AG20443 (cell line): ENCODE measurements at regions not wholly inside any gene's neighbourhood (a gene's known extent, or its start where the extent isn't known, plus 50 kb on each side); places are given as distances from the start of the nearest gene placed in this dataset.
"Not testable (repeated sequence)": the region's sequence is repeated elsewhere in the genome, so short reads cannot be mapped to it uniquely, and the experiment has no call there.

Source experiments
- DNase-seq: peaks from one replicate; pipeline ENCODE4 v3.0.0; 2012; ENCODE audit warnings: low spot score, mixed read lengths

DNA sequence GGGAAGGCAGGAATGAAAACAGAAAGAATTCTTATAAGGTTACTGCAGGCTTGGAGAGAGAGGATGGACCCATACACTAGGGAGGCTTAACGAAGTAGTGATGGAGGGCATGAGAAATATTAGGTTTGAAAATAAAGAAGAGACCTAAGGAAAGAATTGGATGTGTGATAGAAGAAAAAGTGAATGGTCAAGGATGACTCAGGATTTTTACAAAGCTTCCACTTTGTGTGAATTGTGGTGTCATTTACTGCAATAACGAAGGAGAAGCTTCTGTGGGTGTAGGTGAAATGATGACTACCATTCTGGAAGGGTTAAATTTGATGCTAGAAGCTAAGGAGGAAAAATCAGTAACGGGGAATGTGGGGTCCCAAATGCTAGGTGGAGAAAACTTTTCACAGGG, 191.2 kb downstream of the UTRN start:
- no peak for DNase-seq

- DNase-seq = no peak
Observed at GRCh38 chr6:144477396-144477795, 192.3 kb downstream of the UTRN start.

DNA sequence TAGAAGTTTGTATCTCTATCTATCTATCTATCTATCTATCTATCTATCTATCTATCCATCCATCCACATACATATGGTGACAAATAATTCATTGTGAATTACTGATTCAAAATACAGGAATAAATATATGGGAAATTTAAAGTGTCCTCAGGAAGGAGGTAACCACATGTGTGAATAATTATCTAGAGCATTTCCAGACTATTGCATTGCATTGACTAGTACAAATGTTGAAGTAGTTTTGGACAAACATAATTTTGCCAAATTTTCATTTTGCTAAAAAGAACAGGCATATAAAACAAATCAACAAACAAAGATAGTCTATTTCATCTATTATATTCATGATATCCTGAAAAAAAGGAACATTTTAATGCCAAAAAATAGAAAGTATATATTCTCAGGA, 192.7 kb downstream of the UTRN start:
- no peak for DNase-seq

DNA sequence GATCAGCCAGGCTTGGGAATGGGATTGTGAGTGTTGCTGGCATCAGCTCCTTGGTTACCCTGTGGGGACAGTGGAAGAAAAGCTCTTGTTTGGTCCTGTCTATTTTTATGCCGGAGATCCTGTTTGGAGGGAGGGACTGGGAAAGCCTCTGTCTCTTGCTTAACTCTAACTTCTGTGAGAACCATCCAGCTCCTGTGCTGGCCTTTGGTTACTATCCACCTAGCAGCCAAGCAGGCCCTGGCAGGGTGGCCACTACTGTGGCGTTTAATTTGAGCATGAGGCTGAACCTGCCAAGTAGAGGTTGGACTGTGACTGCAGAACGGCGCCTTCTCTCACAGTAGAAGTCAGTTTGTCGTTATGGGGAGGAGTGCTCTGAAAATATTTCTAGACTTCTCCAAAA, 193.3 kb downstream of the UTRN start:
- DNase-seq = peak; percentile 46

- no peak for DNase-seq
Observed at GRCh38 chr6:144479991-144480390, 194.9 kb downstream of the UTRN start.

GRCh38 chr6:144480473-144480872, 195.3 kb downstream of the UTRN start:
- DNase-seq = no peak

DNA sequence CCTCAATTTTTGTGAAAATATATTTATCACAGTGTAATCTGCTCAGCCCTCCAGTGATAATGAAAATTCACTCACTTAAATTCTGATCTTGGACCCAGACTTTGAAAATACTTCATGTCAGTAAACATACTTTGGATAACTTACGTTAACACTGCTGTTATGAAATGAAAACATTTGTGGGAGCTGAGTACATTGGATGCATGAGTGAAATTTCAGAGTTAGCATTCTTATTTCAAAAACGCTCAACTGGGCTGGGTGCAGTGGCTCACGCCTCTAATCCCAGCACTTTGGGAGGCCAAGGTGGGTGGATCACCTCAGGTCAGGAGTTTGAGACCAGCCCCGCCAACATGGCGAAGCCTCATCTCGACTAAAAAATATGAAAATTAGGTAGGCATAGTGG, 196.4 kb downstream of the UTRN start:
- DNase-seq = no peak

- DNase-seq = peak; percentile 79
Observed at GRCh38 chr6:144482142-144482541, 197.0 kb downstream of the UTRN start.

DNA sequence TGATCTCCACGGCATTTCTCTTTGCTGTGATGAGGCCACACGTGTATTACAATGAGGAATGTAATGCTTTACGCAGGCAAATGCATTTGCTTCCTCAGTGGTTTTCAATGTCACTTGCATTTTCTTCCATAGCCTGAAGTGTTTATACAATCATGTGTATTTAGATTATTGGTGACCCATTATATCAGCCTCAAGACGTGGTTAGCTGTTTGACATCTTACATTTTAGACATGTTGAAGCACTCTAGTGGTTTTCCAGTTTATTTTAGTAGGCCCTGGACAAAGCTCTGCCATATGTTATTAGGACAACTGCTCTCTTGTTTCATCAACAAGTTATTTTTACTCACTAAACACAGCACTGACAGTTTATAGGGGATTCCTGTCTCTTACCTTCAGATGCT, 200.4 kb downstream of the UTRN start:
- no peak for DNase-seq

DNA sequence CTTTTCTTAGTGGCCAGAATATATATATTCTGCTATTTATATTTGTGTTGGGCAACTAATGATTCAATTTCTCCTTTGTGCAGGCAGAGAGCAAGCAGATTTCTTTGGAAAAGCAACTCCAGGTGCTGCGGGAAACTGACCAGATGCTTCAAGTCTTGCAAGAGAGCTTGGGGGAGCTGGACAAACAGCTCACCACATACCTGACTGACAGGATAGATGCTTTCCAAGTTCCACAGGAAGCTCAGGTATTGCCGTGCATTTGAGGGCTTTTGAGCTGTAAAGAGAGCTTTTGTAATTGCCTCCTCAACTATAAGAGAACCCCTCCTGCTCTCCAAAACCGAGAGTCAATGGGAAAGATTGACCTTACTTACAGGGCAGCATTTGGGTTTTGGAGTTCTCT, 203.5 kb downstream of the UTRN start:
- no peak for DNase-seq

DNA sequence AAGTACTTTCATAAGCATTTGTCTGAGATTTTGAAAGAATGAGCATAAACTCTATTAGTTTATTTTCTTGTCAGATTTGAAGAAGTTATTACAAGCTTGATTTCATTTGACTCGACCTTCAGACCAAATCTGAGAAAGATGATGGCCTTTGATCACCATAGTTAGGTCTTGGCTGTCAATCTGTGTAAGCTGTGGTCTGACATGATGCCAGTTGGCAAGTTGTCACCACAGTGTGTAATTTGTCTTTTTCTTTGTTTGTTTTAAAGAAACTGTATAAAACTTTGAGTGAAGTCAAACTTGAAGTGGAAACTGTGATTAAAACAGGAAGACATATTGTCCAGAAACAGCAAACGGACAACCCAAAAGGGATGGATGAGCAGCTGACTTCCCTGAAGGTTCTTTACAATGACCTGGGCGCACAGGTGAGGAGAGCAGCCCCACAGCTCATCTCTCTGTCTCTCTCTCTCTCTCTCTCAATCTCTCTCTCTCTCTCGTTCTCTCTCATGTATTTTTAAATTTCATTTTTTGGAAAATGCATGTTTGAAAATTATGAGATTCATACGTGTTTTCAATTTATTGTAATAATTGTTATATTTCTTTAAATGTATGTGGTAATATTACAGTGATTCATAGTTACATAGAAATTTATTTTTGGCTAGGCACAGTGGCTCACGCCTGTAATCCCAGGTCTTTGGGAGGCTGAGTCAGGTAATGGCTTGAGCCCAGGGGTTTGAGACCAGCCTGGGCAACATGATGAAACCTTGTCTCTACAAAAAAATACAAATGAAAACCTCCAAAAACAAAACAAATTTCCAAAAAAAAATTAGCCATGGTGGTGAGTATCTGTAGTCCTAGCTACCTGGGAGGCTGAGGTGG, 208.1 kb downstream of the UTRN start:
- DNase-seq = no peak

- not testable (repeated sequence) for DNase-seq
Observed at GRCh38 chr6:144495076-144495475, 209.9 kb downstream of the UTRN start.

DNA sequence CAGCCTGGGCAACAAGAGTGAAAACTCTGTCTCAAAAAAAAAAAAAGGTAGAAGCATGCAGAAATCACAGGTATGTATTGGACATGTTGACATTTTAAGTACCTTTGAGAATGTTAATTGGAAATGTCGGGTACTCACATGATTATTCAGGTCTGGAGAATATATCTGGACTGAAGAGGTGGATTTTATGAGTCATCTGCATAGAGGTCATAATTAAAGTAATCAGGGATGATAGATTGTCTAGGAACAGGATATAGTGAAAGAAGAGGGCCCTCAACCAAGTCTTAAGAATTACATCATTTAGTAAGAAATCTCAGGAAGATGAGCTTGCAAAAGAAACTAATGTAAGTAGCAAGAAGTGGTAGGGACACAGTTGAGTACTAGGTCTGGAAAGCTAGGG, 212.5 kb downstream of the UTRN start:
- no peak for DNase-seq

DNA sequence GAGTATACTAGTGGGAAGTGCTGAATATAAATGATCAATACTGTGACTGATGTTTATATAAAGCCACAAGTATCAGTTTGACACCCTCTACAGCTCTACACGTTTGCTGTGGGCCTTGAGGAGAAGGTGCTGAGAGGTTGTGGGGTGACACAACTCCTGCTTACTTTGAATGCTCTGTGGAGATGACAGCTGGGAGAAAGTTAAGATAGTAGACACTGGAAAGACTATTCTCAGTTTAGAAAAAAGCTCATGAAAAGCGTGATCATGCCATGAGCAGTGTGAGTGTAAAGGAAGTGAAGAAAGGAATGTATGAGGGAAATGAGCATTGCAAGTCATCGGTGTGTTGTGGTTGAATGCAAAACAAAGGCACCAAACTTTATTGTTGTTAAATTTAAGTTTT, 215.8 kb downstream of the UTRN start:
- no peak for DNase-seq

- not testable (repeated sequence) for DNase-seq
Observed at GRCh38 chr6:144505214-144505613, 220.1 kb downstream of the UTRN start.

DNA sequence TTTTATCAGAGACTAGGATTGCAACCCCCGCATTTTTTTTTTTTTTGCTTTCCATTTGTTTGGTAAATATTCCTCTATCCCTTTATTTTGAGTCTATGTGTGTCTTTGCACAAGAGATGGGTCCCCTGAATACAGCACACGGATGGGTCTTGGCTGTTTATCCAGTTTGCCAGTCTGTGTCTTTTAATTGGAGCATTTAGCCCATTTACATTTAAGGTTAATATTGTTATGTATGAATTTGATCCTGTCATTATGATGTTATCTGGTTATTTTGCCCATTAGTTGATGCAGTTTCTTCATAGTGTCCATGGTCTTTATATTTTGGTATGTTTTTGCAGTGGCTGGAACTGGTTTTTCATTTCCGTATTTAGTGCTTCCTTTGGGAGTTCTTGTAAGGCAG, 220.9 kb downstream of the UTRN start:
- DNase-seq = not testable (repeated sequence)

DNA sequence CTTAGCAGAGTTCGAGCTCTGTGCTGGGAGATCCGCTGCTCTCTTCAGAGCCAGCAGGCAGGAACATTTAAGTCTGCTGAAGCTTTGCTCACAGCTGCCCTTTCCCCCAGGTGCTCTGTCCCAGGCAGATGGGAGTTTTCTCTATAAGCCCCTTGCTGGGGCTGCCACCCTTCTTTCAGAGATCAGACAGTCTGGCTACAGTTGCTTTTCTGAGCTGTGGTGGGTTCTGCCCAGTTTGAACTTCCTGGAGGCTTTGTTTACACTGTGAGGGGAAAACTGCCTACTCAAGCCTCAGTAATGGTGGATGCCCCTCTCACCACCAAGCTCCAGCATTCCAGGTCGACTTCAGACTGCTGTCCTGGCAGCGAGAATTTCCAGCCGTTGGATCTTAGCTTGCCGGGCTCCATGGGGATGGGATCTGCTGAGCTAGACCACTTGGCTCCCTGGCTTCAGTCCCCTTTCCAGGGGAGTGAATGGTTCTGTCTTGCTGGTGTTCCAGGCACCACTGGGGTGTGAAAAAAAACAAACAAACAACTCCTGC, 222.7 kb downstream of the UTRN start:
- not testable (repeated sequence) for DNase-seq

- no peak for DNase-seq
Observed at GRCh38 chr6:144510859-144511258, 225.7 kb downstream of the UTRN start.

DNA sequence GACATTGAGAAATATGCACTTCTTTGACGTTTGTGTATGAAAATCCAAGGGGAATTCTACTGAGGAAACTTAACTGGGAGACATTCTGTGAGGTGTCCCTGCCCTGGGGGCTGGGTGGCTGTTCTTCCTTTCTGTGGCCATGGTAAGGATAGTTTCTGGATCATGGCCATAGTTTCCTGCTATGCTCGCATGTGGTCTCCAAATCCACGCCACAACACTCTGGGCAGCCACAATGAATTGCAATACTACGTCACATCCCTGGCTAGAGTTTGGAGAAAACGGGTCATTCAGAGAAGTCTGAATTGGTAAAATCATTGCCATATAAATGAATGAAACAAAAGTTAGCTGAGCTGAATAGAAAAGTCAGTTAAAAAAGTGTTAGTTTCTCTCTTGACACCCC, 230.6 kb downstream of the UTRN start:
- no peak for DNase-seq

DNA sequence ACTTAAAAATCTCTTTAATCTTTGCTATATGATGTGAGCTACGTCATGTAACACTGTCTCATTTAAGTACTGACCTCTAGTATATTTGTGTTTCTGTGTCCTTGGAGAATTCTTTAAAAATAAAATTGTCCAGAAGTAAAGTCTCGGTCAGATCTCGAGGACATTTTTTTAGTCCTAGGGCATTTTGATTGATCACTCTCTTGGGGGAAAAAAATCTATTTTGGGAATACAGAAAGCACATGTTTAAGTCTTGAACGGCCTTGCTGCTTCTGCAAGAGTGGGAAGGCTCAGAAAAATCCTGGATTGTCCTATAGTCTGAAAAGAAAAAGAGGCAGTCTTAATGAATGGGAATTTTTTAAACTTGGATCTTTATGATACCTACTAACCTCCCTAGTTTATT, 234.3 kb downstream of the UTRN start:
- no peak for DNase-seq

DNA sequence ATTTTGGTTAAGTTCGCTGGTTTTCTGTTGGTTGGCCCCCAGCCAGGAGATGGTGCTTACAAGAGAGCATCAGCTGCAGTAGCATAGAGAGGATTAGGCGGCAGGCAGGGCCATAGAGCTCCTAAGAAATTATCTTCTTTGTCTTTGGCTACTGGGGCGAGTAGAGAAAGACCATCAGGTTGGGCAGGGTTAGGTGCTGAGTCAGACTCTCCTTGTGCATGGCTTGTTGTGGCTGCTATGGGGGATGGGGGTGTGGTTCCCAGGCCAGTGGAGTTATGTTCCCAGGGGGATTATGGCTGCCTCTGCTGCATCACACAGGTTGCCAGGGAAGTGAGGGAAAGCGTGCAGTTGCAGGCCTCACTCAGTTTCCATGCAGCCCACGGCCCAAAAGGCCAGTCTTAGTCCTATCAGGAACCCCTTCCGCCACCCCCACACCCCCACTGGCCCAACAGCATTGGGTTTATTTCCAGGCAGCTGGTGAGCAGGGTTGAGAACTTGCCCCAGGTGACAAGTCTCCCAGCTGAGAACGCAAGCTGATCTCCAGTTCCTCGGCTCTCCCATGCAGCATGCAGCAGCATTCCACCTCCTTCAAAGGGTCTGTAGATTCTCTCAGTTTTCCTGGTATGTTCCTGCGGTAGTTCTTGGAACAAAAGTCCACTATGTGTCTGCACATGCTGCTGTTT, 243.7 kb downstream of the UTRN start:
- DNase-seq = peak; percentile 17

GRCh38 chr6:144530118-144530517, 245.0 kb downstream of the UTRN start:
- DNase-seq = no peak

DNA sequence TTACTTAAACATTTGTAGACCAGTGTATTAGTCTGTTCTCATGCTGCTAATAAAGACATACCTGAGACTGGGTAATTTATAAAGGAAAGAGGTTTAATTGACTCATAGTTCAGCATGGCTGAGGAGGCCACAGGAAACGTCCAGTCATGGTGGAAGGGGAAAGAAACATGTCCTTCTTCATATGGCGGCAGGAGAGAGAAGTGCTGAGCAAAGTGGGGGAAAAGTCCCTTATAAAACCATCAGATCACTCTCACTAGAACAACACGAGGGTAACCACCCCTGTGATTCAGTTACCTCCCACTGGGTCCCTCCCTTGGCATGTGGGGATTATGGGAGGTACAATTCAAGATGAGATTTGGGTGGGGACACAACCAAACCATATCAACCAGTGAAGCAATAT, 247.1 kb downstream of the UTRN start:
- DNase-seq = not testable (repeated sequence)
